Esophagus mucosa (tissue), 1 donor: ENCODE measurements at regions not wholly inside any gene's neighbourhood (a gene's known extent, or its start where the extent isn't known, plus 50 kb on each side); places are given as distances from the start of the nearest gene placed in this dataset.

Experiments used
- ATAC-seq: fragments of 200-7000 bp; cut with Tn5 transposase; one replicate; pipeline ENCODE4 v1.9.1; 2020
- donor health status: DM: yes; HTN: yes; CAD: no.

GRCh38 chr5:63726496-63726895, 235.7 kb downstream of the HTR1A start:
- ATAC-seq, result no peak

GRCh38 chr5:63719147-63719546, 243.1 kb downstream of the HTR1A start:
- ATAC-seq, result no peak

GRCh38 chr5:63700241-63700640, 262.0 kb downstream of the HTR1A start:
- no peak for ATAC-seq

- no peak for ATAC-seq
These were observed 264.4 kb downstream of the HTR1A start for GRCh38 chr5:63697811-63698210.

GRCh38 chr5:63690546-63690945, 271.7 kb downstream of the HTR1A start:
- no peak for ATAC-seq

- ATAC-seq, result no peak
These were observed 274.3 kb downstream of the HTR1A start for GRCh38 chr5:63687854-63688516.

- ATAC-seq, result no peak
These were observed 275.3 kb downstream of the HTR1A start for GRCh38 chr5:63686938-63687337.

GRCh38 chr5:63686181-63686580, 276.1 kb downstream of the HTR1A start:
- no peak for ATAC-seq

GRCh38 chr5:63685454-63685853, 276.8 kb downstream of the HTR1A start:
- no peak for ATAC-seq

GRCh38 chr5:63674881-63675280, 287.4 kb downstream of the HTR1A start:
- ATAC-seq, result no peak

- ATAC-seq, result no peak
These were observed 307.2 kb downstream of the HTR1A start for GRCh38 chr5:63655043-63655442.

GRCh38 chr5:63650581-63650980, 311.7 kb downstream of the HTR1A start:
- ATAC-seq, result no peak

GRCh38 chr5:63648376-63648775, 313.9 kb downstream of the HTR1A start:
- ATAC-seq, result no peak

- ATAC-seq, result no peak
These were observed 332.2 kb downstream of the HTR1A start for GRCh38 chr5:63629951-63630630.

- no peak for ATAC-seq
These were observed 348.8 kb downstream of the HTR1A start for GRCh38 chr5:63613442-63613841.

GRCh38 chr5:63603996-63604395, 358.2 kb downstream of the HTR1A start:
- ATAC-seq, result no peak

GRCh38 chr5:63602971-63603370, 359.3 kb downstream of the HTR1A start:
- no peak for ATAC-seq

GRCh38 chr5:63596254-63596653, 366.0 kb downstream of the HTR1A start:
- no peak for ATAC-seq

- no peak for ATAC-seq
These were observed 388.9 kb downstream of the HTR1A start for GRCh38 chr5:63573380-63573779.

GRCh38 chr5:63572740-63573139, 389.5 kb downstream of the HTR1A start:
- ATAC-seq, result no peak

- ATAC-seq, result no peak
These were observed 391.5 kb downstream of the HTR1A start for GRCh38 chr5:63570752-63571151.

GRCh38 chr5:63564789-63565188, 397.5 kb downstream of the HTR1A start:
- no peak for ATAC-seq

- no peak for ATAC-seq
These were observed 399.0 kb downstream of the HTR1A start for GRCh38 chr5:63563008-63563917.

- ATAC-seq, result no peak
These were observed 406.4 kb downstream of the HTR1A start for GRCh38 chr5:63555874-63556273.
